Mesendoderm (in vitro differentiated cells): ENCODE measurements at regions not wholly inside any gene's neighbourhood (a gene's known extent, or its start where the extent isn't known, plus 50 kb on each side); places are given as distances from the start of the nearest gene placed in this dataset.

Experiments
- DNase-seq: peaks from one replicate; pipeline ENCODE4 v3.0.0; 2013
- H2AK5ac ChIP-seq: 2 replicates; pipeline ENCODE4 v1.6.1; 2013; ENCODE audit warnings: low read length, inconsistent platforms
- H2BK120ac ChIP-seq: 2 replicates; pipeline ENCODE4 v1.6.1; 2013; ENCODE audit warnings: low read depth, mild to moderate bottlenecking, low read length, moderate library complexity, mixed read lengths
- H2BK15ac ChIP-seq: replicated peaks from 2 replicates; pipeline ENCODE4 v1.6.1; 2013; ENCODE audit warnings: low read depth, mild to moderate bottlenecking, moderate library complexity
- H2BK5ac ChIP-seq: 2 replicates; pipeline ENCODE4 v1.6.1; 2013; ENCODE audit warnings: low read length, inconsistent platforms
- H3K18ac ChIP-seq: 2 replicates; pipeline ENCODE4 v1.6.1; 2013; ENCODE audit warnings: mild to moderate bottlenecking, low read length, mixed read lengths
- H3K23ac ChIP-seq: one replicate; pipeline ENCODE4 v1.6.1; 2013; ENCODE audit warnings: low read length
- H3K27ac ChIP-seq: 2 replicates; pipeline ENCODE4 v1.5.1; 2013; ENCODE audit warnings: low read depth, mild to moderate bottlenecking, inconsistent platforms, low read length, moderate library complexity
- H3K27me3 ChIP-seq: 2 replicates; pipeline ENCODE4 v1.6.1; 2013; ENCODE audit warnings: low read length, control low read depth, mild to moderate bottlenecking, inconsistent platforms; ENCODE audit not compliant: insufficient read depth, poor library complexity
- H3K36me3 ChIP-seq: 2 replicates; pipeline ENCODE4 v1.6.1; 2013; ENCODE audit warnings: low read length, inconsistent platforms; ENCODE audit not compliant: control insufficient read depth, insufficient read depth
- H3K4ac ChIP-seq: one replicate; pipeline ENCODE4 v1.6.1; 2013; ENCODE audit warnings: low read depth, mild to moderate bottlenecking, low read length, moderate library complexity
- H3K4me1 ChIP-seq: 2 replicates; pipeline ENCODE4 v1.6.1; 2013; ENCODE audit warnings: low read depth, low read length, inconsistent platforms; ENCODE audit not compliant: control insufficient read depth
- H3K4me2 ChIP-seq: 2 replicates; pipeline ENCODE4 v1.6.1; 2013; ENCODE audit warnings: low read length
- H3K4me3 ChIP-seq: 2 replicates; pipeline ENCODE4 v1.5.1; 2013; ENCODE audit warnings: mild to moderate bottlenecking, low read length
- H3K56ac ChIP-seq: one replicate; pipeline ENCODE4 v1.6.1; 2013; ENCODE audit warnings: low read length
- H3K79me1 ChIP-seq: 2 replicates; pipeline ENCODE4 v1.6.1; 2013; ENCODE audit warnings: low read length, inconsistent platforms
- H3K79me2 ChIP-seq: 2 replicates; pipeline ENCODE4 v1.6.1; 2013; ENCODE audit warnings: mild to moderate bottlenecking, low read length; ENCODE audit not compliant: control insufficient read depth, insufficient read depth
- H3K9ac ChIP-seq: 2 replicates; pipeline ENCODE4 v1.6.1; 2013; ENCODE audit warnings: low read length, inconsistent platforms
- H4K5ac ChIP-seq: one replicate; pipeline ENCODE4 v1.6.1; 2013; ENCODE audit warnings: low read length
- H4K8ac ChIP-seq: one replicate; pipeline ENCODE4 v1.6.1; 2013; ENCODE audit warnings: low read depth, mild to moderate bottlenecking, control low read depth, low read length, moderate library complexity
- WGBS: extraction: QIAGEN DNeasy Blood & Tissue Kit; methylation state at CpG from one replicate; pipeline ENCODE4 v1.1.7; 2013; ENCODE audit warnings: low lambda C conversion rate, missing lambda C conversion rate; ENCODE audit not compliant: insufficient coverage; ENCODE audit errors: extremely low coverage; 5-methylcytosine and 5-hydroxymethylcytosine counted together

DNA sequence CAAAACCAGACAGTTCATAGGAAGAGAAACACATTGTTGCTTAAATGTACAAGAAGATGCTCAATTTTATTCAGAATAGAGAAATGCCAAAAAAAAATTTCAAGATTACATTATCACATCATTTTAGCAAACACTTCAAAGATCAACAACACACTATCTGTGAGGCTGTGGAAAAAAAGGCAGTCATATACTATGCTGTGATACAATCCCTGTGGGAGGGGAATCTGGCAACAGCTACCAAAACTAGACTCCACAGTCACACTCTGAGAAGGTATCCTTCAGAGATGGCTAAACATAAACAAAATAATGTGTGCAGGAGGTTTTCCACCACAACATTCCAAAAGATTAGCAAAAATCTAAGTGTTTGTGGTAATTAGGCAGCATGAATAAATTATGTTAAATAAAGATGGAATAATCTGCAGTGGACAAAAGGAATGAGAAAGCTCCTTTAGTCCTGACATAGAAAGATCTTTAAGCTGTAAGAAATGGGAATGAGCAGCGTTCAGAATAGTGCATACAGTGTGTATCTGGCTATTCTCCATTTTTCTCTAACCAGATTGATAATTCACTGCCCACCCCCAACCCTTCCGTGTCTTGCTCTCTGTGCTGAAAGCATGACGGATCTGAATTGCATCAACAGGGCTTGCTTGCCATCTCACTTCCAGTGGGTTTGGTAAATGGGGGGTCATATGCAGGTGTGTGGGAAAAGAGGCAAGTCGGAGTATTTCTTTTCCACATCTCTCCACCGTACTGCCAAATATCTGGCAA lies 329.6 kb downstream of the MBD2 start:
- H4K5ac ChIP-seq = no peak overlapping the region
- H3K79me2 ChIP-seq = no peaks in the 10 kb centered on the region
- no peak overlapping the region for H3K4me3 ChIP-seq
- H3K27ac ChIP-seq = no peak overlapping the region
- H3K18ac ChIP-seq = no peak overlapping the region
- H2BK15ac ChIP-seq = no peak overlapping the region
- H2AK5ac ChIP-seq = no peak overlapping the region
- no peak overlapping the region for H3K56ac ChIP-seq
- no CpG with 5 or more reads among the region's 5 CpGs for WGBS
- H3K27me3 ChIP-seq = no peaks in the 10 kb centered on the region
- H3K4me2 ChIP-seq = no peak overlapping the region
- no peak overlapping the region for H3K23ac ChIP-seq
- H3K36me3 ChIP-seq = no peaks in the 10 kb centered on the region
- H3K79me1 ChIP-seq = no peaks in the 10 kb centered on the region
- no peak overlapping the region for H3K4ac ChIP-seq
- H3K9ac ChIP-seq = no peak overlapping the region
- no peaks in the 10 kb centered on the region for H3K4me1 ChIP-seq
- no peak for DNase-seq
- H2BK120ac ChIP-seq = no peak overlapping the region
- H4K8ac ChIP-seq = no peak overlapping the region
- no peak overlapping the region for H2BK5ac ChIP-seq

DNA sequence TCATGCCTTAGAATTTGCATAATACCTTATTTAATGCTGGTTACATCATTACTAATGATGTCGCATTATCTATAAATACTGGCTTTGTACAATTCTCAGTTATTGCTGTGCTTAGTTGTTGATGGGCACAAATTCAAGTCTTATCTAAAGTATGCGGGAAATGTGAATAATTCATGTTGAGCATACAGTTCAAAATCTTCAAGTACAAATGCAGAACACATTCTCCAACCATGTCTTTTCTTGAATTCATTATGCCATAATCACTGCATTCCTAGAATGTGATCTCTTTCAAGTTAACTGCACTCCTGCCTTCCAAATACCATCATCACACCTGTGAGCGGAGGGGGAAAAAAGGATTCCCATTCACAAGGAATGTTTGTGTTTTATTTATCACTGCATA lies 337.0 kb downstream of the MBD2 start:
- H2BK120ac ChIP-seq = no peak overlapping the region

DNA sequence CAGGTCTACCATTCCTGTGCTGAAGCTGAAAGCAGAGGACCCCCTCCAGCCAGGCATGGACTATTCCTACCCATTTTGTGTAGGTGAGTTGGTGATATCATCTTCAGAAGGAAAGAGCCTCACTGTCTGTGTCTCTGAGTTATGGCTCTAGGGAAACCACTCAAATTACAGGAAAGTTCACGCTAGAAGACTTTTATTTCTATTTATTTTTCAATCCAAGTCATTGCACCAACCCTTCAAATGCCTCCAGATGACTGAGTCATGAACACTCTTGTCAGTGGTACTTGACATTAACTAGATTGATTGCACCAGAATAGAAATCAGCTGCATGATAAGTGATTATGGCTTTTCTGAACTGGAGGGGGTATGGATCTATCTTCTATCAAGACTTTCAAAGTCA lies 338.4 kb downstream of the MBD2 start:
- Histone ChIP-seq H3K27ac (no peak overlapping the region), H3K4me1 (no peaks in the 10 kb centered on the region), H3K4me2 (no peak overlapping the region), H3K56ac (no peak overlapping the region), H3K79me1 (no peaks in the 10 kb centered on the region), H3K23ac (no peak overlapping the region), H4K8ac (no peak overlapping the region), H2BK15ac (no peak overlapping the region), H2BK5ac (no peak overlapping the region), H3K4me3 (no peak overlapping the region), H3K4ac (no peak overlapping the region), H3K27me3 (no peaks in the 10 kb centered on the region), H4K5ac (no peak overlapping the region), H3K18ac (no peak overlapping the region), H2BK120ac (no peak overlapping the region), H2AK5ac (no peak overlapping the region), H3K79me2 (no peaks in the 10 kb centered on the region), H3K36me3 (no peaks in the 10 kb centered on the region), H3K9ac (no peak overlapping the region)
- WGBS = no CpG with 5 or more reads among the region's 1 CpG
- no peak for DNase-seq

More for the DNA sequence above, 337.0 kb downstream of the MBD2 start:
- Histone ChIP-seq H3K4ac (no peak overlapping the region), H3K18ac (no peak overlapping the region), H3K4me1 (no peaks in the 10 kb centered on the region), H3K23ac (no peak overlapping the region), H3K36me3 (no peaks in the 10 kb centered on the region), H3K4me3 (no peak overlapping the region), H3K79me2 (no peaks in the 10 kb centered on the region), H3K56ac (no peak overlapping the region), H3K27me3 (no peaks in the 10 kb centered on the region), H2BK5ac (no peak overlapping the region), H2BK15ac (no peak overlapping the region), H3K4me2 (no peak overlapping the region), H4K8ac (no peak overlapping the region), H3K9ac (no peak overlapping the region), H3K79me1 (no peaks in the 10 kb centered on the region), H4K5ac (no peak overlapping the region), H2AK5ac (no peak overlapping the region), H3K27ac (no peak overlapping the region)
- DNase-seq = no peak
- WGBS = no CpG with 5 or more reads among the region's 3 CpGs

DNA sequence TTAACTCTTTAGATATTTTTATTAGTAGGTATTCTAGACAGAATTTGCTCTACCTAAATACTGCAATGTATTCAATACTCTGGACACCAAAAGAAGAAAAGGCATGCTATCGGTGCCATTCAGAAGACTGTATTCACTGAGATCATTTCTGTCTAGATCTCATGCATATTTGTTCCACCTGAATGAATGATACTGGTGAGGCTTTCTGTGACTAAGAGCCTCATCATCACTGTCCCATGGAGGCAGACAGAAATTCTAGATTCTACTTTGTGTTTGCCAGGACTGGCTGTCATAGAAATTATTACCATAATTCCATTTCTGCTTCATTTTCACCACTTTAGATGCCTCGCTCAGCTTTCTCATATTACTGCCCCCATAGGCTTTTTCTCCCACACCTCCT lies 340.7 kb downstream of the MBD2 start:
- H3K4ac ChIP-seq = no peak overlapping the region
- no peaks in the 10 kb centered on the region for H3K79me2 ChIP-seq
- H3K4me1 ChIP-seq = no peaks in the 10 kb centered on the region
- no peak overlapping the region for H2BK120ac ChIP-seq
- no peak overlapping the region for H2BK15ac ChIP-seq
- no peak overlapping the region for H3K18ac ChIP-seq
- no peaks in the 10 kb centered on the region for H3K36me3 ChIP-seq
- H3K79me1 ChIP-seq = no peaks in the 10 kb centered on the region
- H4K5ac ChIP-seq = no peak overlapping the region
- no peak overlapping the region for H4K8ac ChIP-seq
- H3K27me3 ChIP-seq = no peaks in the 10 kb centered on the region
- H3K9ac ChIP-seq = no peak overlapping the region
- no peak for DNase-seq
- H3K4me3 ChIP-seq = no peak overlapping the region
- H2BK5ac ChIP-seq = no peak overlapping the region
- no peak overlapping the region for H3K27ac ChIP-seq
- no peak overlapping the region for H3K56ac ChIP-seq
- no peak overlapping the region for H3K23ac ChIP-seq
- no CpG with 5 or more reads among the region's 2 CpGs for WGBS
- H2AK5ac ChIP-seq = no peak overlapping the region
- no peak overlapping the region for H3K4me2 ChIP-seq

DNA sequence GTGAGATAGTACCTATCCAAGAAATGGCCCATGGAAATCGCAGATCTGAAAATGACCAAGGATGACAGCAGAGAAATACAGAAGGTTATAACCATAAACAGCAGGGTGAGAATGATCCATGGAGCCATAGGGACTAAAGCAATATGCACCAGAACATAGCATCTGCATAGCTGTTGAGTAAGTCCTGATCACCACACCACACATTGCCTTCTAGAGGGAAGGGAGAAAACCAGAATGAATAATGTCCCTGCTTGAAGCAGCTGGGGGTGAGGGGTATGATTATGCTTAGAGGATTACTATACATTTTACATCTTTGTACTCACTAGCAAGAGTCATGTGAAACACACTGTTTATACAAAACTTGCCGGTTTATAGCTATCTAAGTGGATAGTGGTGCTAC lies 350.4 kb downstream of the MBD2 start:
- Histone ChIP-seq H3K18ac (no peak overlapping the region), H2BK5ac (no peak overlapping the region), H4K8ac (no peak overlapping the region), H3K56ac (no peak overlapping the region), H3K4ac (no peak overlapping the region), H3K9ac (no peak overlapping the region), H3K27me3 (no peaks in the 10 kb centered on the region), H2BK15ac (no peak overlapping the region), H3K4me1 (no peaks in the 10 kb centered on the region), H2AK5ac (no peak overlapping the region), H4K5ac (no peak overlapping the region), H3K79me2 (no peaks in the 10 kb centered on the region), H2BK120ac (no peak overlapping the region), H3K36me3 (no peaks in the 10 kb centered on the region), H3K27ac (no peak overlapping the region), H3K4me3 (no peak overlapping the region), H3K79me1 (no peaks in the 10 kb centered on the region), H3K23ac (no peak overlapping the region), H3K4me2 (no peak overlapping the region)
- no CpG with 5 or more reads among the region's 2 CpGs for WGBS
- DNase-seq = no peak

DNA sequence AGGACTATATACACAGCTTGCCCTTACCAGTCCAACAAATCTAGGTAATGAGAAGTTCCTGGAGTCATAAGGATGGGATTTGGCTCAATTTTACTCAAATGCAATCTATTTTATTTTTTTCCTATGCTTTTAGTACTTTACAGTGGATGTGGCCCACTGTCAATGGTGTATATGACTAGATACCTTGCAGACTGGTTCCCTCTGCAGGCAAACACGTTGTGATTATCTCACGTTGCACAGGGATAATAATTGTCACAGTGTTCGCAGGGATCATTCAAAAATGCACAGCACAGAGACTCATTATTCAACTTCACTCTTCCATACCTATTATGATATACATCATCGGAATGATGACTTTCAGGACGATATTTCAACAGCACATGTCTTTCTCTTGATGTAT lies 359.7 kb downstream of the MBD2 start:
- H3K4me1 ChIP-seq = no peaks in the 10 kb centered on the region
- no peak overlapping the region for H3K4me3 ChIP-seq
- H3K79me1 ChIP-seq = no peaks in the 10 kb centered on the region
- no peak overlapping the region for H3K27ac ChIP-seq
- H3K9ac ChIP-seq = no peak overlapping the region
- no peak overlapping the region for H3K56ac ChIP-seq
- DNase-seq = peak; percentile 3
- no peak overlapping the region for H4K5ac ChIP-seq
- no CpG with 5 or more reads among the region's 5 CpGs for WGBS
- no peak overlapping the region for H2BK5ac ChIP-seq
- no peak overlapping the region for H4K8ac ChIP-seq
- H3K36me3 ChIP-seq = no peaks in the 10 kb centered on the region
- H3K23ac ChIP-seq = no peak overlapping the region
- no peaks in the 10 kb centered on the region for H3K27me3 ChIP-seq
- H2BK15ac ChIP-seq = no peak overlapping the region
- H3K4me2 ChIP-seq = no peak overlapping the region
- H3K18ac ChIP-seq = no peak overlapping the region
- no peak overlapping the region for H3K4ac ChIP-seq
- no peaks in the 10 kb centered on the region for H3K79me2 ChIP-seq
- no peak overlapping the region for H2AK5ac ChIP-seq
- H2BK120ac ChIP-seq = no peak overlapping the region
